GM23248 (cell line): ENCODE measurements at regions not wholly inside any gene's neighbourhood (a gene's known extent, or its start where the extent isn't known, plus 50 kb on each side); places are given as distances from the start of the nearest gene placed in this dataset.

Experiments
- DNase-seq: peaks from one replicate; pipeline ENCODE4 v3.0.0-alpha.2; 2015
- H2AFZ ChIP-seq: fragments of 200-600 bp; sonication (generic); 2 replicates; pipeline ENCODE4 v1.6.1; 2016; ENCODE audit warnings: antibody characterized with exemption
- H3F3A ChIP-seq: fragments of 200-600 bp; sonication (generic); 2 replicates; pipeline ENCODE4 v1.6.1; 2016; ENCODE audit warnings: mild to moderate bottlenecking, antibody characterized with exemption, mixed run types; ENCODE audit not compliant: insufficient read depth
- H3K27ac ChIP-seq: fragments of 200-600 bp; sonication (generic); 2 replicates; pipeline ENCODE4 v1.5.1; 2016; ENCODE audit warnings: mild to moderate bottlenecking
- H3K27me3 ChIP-seq: fragments of 200-600 bp; sonication (generic); replicated peaks from 2 replicates; pipeline ENCODE4 v1.6.1; 2016; ENCODE audit warnings: mild to moderate bottlenecking; ENCODE audit not compliant: insufficient read depth
- H3K36me3 ChIP-seq: fragments of 200-600 bp; sonication (generic); 2 replicates; pipeline ENCODE4 v1.6.1; 2016; ENCODE audit warnings: low read depth, mild to moderate bottlenecking
- H3K4me1 ChIP-seq: fragments of 200-600 bp; sonication (generic); 2 replicates; pipeline ENCODE4 v1.6.1; 2016; ENCODE audit warnings: mild to moderate bottlenecking; ENCODE audit not compliant: insufficient read depth
- H3K4me2 ChIP-seq: fragments of 200-600 bp; sonication (generic); one replicate; pipeline ENCODE4 v1.6.1; 2016; ENCODE audit warnings: mild to moderate bottlenecking; ENCODE audit not compliant: unreplicated experiment
- H3K4me3 ChIP-seq: fragments of 200-600 bp; sonication (generic); 2 replicates; pipeline ENCODE4 v1.5.1; 2016; ENCODE audit warnings: mild to moderate bottlenecking
- H3K79me2 ChIP-seq: fragments of 200-600 bp; sonication (generic); 2 replicates; pipeline ENCODE4 v1.6.1; 2016; ENCODE audit warnings: mild to moderate bottlenecking; ENCODE audit not compliant: insufficient read depth
- H3K9ac ChIP-seq: fragments of 200-600 bp; sonication (generic); 2 replicates; pipeline ENCODE4 v1.6.1; 2016; ENCODE audit warnings: mild to moderate bottlenecking
- H3K9me2 ChIP-seq: fragments of 200-600 bp; sonication (generic); 2 replicates; pipeline ENCODE4 v1.6.1; 2016; ENCODE audit warnings: mixed run types, mild to moderate bottlenecking, moderate library complexity; ENCODE audit not compliant: insufficient read depth
- H3K9me3 ChIP-seq: fragments of 200-600 bp; sonication (generic); one replicate; pipeline ENCODE4 v1.6.1; 2017; ENCODE audit warnings: low read depth
- H4K20me1 ChIP-seq: fragments of 200-600 bp; sonication (generic); 2 replicates; pipeline ENCODE4 v1.6.0; 2016; ENCODE audit not compliant: insufficient read depth
- EZH2 ChIP-seq: fragments of 200-600 bp; sonication (generic); IDR thresholded peaks from 2 replicates; pipeline ENCODE4 v1.6.1; 2018; ENCODE audit warnings: antibody characterized with exemption, mild to moderate bottlenecking; ENCODE audit not compliant: insufficient read depth, poor library complexity, severe bottlenecking
- EZH2phosphoT487 ChIP-seq: fragments of 200-600 bp; sonication (generic); IDR thresholded peaks from 2 replicates; pipeline ENCODE4 v1.6.1; 2018; ENCODE audit warnings: antibody characterized with exemption, moderate library complexity, mild to moderate bottlenecking, low read depth; ENCODE audit not compliant: insufficient read depth
- WGBS, 2 experiments: methylation state at CpG; one replicate each; pipeline ENCODE4 v1.1.6; 2015 to 2017; ENCODE audit warnings: low lambda C conversion rate in 2 of 2, low coverage in 1 of 2; ENCODE audit errors: missing lambda C conversion rate in 2 of 2; 5-methylcytosine and 5-hydroxymethylcytosine counted together
- in situ Hi-C: fragments of 300-500 bp; cut with MboI; formaldehyde crosslinking; loops from 2 replicates; pipeline ENCODE4 v1.15.0; 2020

DNA sequence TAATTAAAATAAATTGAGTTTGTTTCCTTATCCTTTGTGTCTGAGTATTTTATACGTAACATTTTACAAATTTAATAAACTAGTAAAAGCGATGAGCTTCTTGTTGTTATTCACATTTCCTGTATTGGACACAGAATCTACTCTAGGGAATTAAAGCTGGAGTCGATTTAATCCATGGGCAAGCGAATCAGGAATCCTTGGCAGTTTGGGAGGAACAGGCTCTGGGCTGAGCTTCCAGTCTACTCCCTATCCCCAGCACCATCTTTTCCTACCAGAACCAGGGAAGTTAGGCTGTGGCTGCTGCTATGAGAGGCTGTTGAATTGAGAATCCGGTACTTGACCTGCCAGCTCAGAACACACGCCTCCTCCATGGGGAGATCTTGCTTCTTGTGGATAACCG, 437.3 kb upstream of the TPM1 start:
- H3K79me2 ChIP-seq, result peaks cover 30% of the 10 kb centered on the region
- no peak overlapping the region for H3K4me3 ChIP-seq
- in situ Hi-C loops, result no loop called here
- H3K4me1 ChIP-seq, result peaks cover 64% of the 10 kb centered on the region
- H3K9ac ChIP-seq, result no peak overlapping the region
- no peaks in the 10 kb centered on the region for H3K9me3 ChIP-seq
- no peak overlapping the region for H3K27ac ChIP-seq
- H3F3A ChIP-seq, result peaks cover 52% of the 10 kb centered on the region
- DNase-seq, result no peak
- H4K20me1 ChIP-seq, result no peaks in the 10 kb centered on the region
- no peak for TF ChIP-seq EZH2phosphoT487
- TF ChIP-seq EZH2, result no peak
- no peaks in the 10 kb centered on the region for H3K36me3 ChIP-seq
- H3K4me2 ChIP-seq, result no peak overlapping the region
- no peaks in the 10 kb centered on the region for H3K9me2 ChIP-seq
- H3K27me3 ChIP-seq, result no peaks in the 10 kb centered on the region
- no peak overlapping the region for H2AFZ ChIP-seq
- 63 to 69% methylated on average over 7 of the region's 7 CpGs for WGBS, 2 experiments

DNA sequence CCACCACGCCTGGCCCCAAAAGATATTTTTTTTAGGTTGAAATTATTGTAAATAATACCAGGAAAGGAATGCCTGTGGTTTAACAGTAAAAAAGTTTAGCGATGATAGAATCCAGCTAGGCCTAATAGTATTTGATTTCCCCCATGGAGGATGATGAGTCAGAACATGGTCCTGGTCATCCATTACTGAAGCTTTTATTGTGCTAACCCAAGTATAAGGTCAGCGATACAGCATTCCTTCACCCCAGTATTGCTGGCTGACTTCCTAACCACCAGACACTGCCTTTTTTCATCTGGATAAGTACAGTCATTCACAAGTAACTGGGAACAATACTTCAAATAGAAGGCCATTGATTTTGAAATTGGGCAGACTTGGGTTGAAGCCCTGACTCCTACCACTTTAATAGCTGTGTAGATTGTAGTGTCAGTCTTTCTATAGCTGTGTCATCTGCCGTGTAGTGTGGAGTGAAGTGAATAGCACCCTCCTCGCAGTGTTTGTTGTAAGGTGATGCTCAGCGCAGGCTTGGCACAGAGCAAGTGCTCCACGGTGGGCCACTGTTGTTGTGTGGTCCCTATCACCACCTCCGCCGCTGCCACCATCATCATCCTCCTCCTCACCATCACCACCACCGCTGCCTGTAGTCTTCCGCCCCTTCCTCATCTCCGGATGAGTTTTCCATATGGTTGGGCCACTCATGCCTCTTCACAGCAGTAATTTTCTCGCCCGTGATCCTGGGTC, 436.0 kb upstream of the TPM1 start:
- peak overlapping the region; percentile 67 for H3K27ac ChIP-seq
- H3K9me3 ChIP-seq, result no peaks in the 10 kb centered on the region
- H3K79me2 ChIP-seq, result peaks cover 31% of the 10 kb centered on the region
- in situ Hi-C loops, result no loop called here
- no peaks in the 10 kb centered on the region for H3K9me2 ChIP-seq
- H4K20me1 ChIP-seq, result no peaks in the 10 kb centered on the region
- H3K4me3 ChIP-seq, result no peak overlapping the region
- no peaks in the 10 kb centered on the region for H3K27me3 ChIP-seq
- no peaks in the 10 kb centered on the region for H3K36me3 ChIP-seq
- 69 to 70% methylated on average over 13 to 14 of the region's 14 CpGs for WGBS, 2 experiments
- peak; percentile 97 for DNase-seq
- H2AFZ ChIP-seq, result no peak overlapping the region
- no peak overlapping the region for H3K9ac ChIP-seq
- H3K4me2 ChIP-seq, result peak overlapping the region; percentile 49
- peaks cover 45% of the 10 kb centered on the region for H3F3A ChIP-seq
- H3K4me1 ChIP-seq, result peaks cover 57% of the 10 kb centered on the region
- TF ChIP-seq EZH2 (no peak), EZH2phosphoT487 (peak; percentile 77; the same call in 1 of the 2 replicates)

DNA sequence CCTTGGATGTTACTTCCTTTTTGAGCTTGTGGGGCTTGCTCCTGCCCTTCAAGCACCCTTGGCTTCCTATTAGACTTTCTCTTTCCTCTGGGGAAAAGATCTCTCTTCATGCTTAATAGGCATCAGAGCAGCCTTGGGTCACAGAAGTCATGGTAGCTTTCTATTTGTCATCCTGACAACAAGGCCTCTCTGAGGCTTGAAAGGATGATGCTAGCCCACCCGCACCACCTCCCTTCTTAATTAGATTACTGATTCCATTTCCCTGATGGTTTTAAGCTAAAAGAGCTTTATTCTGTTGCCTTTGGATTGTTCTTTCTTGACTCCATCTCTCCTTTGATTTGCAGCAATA, 435.5 kb upstream of the TPM1 start:
- H4K20me1 ChIP-seq, result no peaks in the 10 kb centered on the region
- TF ChIP-seq EZH2phosphoT487 (no peak), EZH2 (no peak)
- peak overlapping the region; percentile 56 for H3K27ac ChIP-seq
- H2AFZ ChIP-seq, result no peak overlapping the region
- no peaks in the 10 kb centered on the region for H3K9me2 ChIP-seq
- H3K27me3 ChIP-seq, result no peaks in the 10 kb centered on the region
- DNase-seq, result no peak
- H3K9me3 ChIP-seq, result no peaks in the 10 kb centered on the region
- no peaks in the 10 kb centered on the region for H3K36me3 ChIP-seq
- 93 to 96% methylated on average over 1 of the region's 1 CpG for WGBS, 2 experiments
- peaks cover 45% of the 10 kb centered on the region for H3F3A ChIP-seq
- H3K79me2 ChIP-seq, result peaks cover 35% of the 10 kb centered on the region
- peak overlapping the region; percentile 49 for H3K4me2 ChIP-seq
- H3K9ac ChIP-seq, result no peak overlapping the region
- no peak overlapping the region for H3K4me3 ChIP-seq
- peaks cover 52% of the 10 kb centered on the region for H3K4me1 ChIP-seq
- in situ Hi-C loops, result no loop called here

DNA sequence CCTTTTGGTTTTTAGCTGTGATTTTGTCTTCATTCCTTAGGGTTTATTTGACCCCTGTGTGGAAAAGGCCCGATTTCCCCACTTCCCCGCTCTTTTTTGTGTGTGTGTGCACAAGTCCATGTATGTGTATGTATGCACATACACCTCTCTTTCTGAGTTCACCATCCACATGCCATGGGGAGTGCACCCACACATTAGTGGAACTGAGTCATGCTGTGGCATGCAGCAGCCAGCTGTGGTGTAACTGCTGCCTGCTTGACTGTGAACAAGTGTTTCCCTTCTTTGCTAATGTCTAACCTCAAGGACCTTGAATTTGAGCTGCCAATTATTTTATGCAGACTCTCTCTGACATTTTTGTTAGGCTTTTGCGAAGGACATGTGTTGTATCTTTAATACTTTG, 434.9 kb upstream of the TPM1 start:
- Histone ChIP-seq H3K27ac (peak overlapping the region; percentile 56; the same call in 1 of the 2 replicates), H3K4me1 (peaks cover 47% of the 10 kb centered on the region), H3K36me3 (no peaks in the 10 kb centered on the region), H3K9me2 (no peaks in the 10 kb centered on the region), H4K20me1 (no peaks in the 10 kb centered on the region), H3K4me3 (no peak overlapping the region), H2AFZ (no peak overlapping the region), H3K79me2 (peaks cover 41% of the 10 kb centered on the region), H3K9ac (no peak overlapping the region), H3K9me3 (no peaks in the 10 kb centered on the region), H3K4me2 (peak overlapping the region; percentile 49), H3K27me3 (no peaks in the 10 kb centered on the region), H3F3A (peaks cover 45% of the 10 kb centered on the region)
- in situ Hi-C loops, result no loop called here
- WGBS, 2 experiments, result 86 to 87% methylated on average over 3 of the region's 3 CpGs
- TF ChIP-seq EZH2phosphoT487, result no peak
- TF ChIP-seq EZH2, result no peak
- peak; percentile 87 for DNase-seq
